ENCODE measurements at regions not wholly inside any gene's neighbourhood (a gene's known extent, or its start where the extent isn't known, plus 50 kb on each side); places are given as distances from the start of the nearest gene placed in this dataset.

- no peak for TF ChIP-seq SIN3A (IDR thresholded peaks at IDR 0.05; ENCODE audit: borderline replicate concordance, insufficient read depth, low read length)
- no peak for TF ChIP-seq POLR2AphosphoS5 (IDR thresholded peaks at IDR 0.05; ENCODE audit: low read depth, low read length)
- TF ChIP-seq REST (IDR thresholded peaks at IDR 0.05; ENCODE audit: insufficient read depth in 1 of 2, low read depth in 2 of 2, low read length in 2 of 2), result no peak
- no peak for TF ChIP-seq TAF1 (IDR thresholded peaks at IDR 0.05; ENCODE audit: borderline replicate concordance, insufficient read depth, low read length)
- no peak for TF ChIP-seq FOXP2 (optimal IDR thresholded peaks at IDR 0.05; ENCODE audit: borderline replicate concordance, extremely low read depth, extremely low read length, insufficient read depth)
Observed at GRCh38 chr9:105877721-105878120, 183.4 kb downstream of the TMEM38B start.

Data from PFSK-1 (cell line).